Thoracic aorta (tissue), 2 donors: ENCODE measurements at regions not wholly inside any gene's neighbourhood (a gene's known extent, or its start where the extent isn't known, plus 50 kb on each side); places are given as distances from the start of the nearest gene placed in this dataset.

Experiments
- ATAC-seq: fragments of 150-250 bp; one replicate; pipeline ENCODE4 v1.8.0; 2017; ENCODE audit warnings: low read depth; ENCODE audit not compliant: insufficient number of reproducible peaks, low FRiP score
- DNase-seq: peaks from one replicate; pipeline ENCODE4 v3.0.0-alpha.2; 2020; ENCODE audit warnings: low spot score
- H3K27ac ChIP-seq, 2 donors: fragments of 200-600 bp; sonication (generic); 1 replicate in 1 of 2; 2 replicates in 1 of 2; pipeline ENCODE4 v1.5.1; 2016; ENCODE audit warnings: mild to moderate bottlenecking in 2 of 2, moderate library complexity in 2 of 2
- H3K27me3 ChIP-seq: fragments of 200-600 bp; sonication (generic); replicated peaks from 2 replicates; pipeline ENCODE4 v1.6.0; 2016; ENCODE audit warnings: mild to moderate bottlenecking; ENCODE audit not compliant: insufficient read depth
- H3K36me3 ChIP-seq: fragments of 200-600 bp; sonication (generic); one replicate; pipeline ENCODE4 v1.5.1; 2016
- H3K4me1 ChIP-seq, 2 donors: fragments of 200-600 bp; sonication (generic); 1 replicate in 1 of 2; 2 replicates in 1 of 2; pipeline versions ENCODE4 v1.5.1 to v1.6.0; 2016; ENCODE audit warnings: low read depth in 2 of 2, mild to moderate bottlenecking in 1 of 2; ENCODE audit not compliant: control insufficient read depth in 1 of 2
- H3K4me3 ChIP-seq: fragments of 200-600 bp; sonication (generic); 2 replicates; pipeline ENCODE4 v1.5.1; 2016; ENCODE audit warnings: mild to moderate bottlenecking
- H3K9me3 ChIP-seq: fragments of 200-600 bp; sonication (generic); 2 replicates; pipeline ENCODE4 v1.5.1; 2016
- TF ChIP-seq, protein P1 (sequence below): fragments of 200-600 bp; sonication (generic); IDR thresholded peaks from one replicate; pipeline ENCODE4 v1.5.1; 2019; ENCODE audit warnings: antibody characterized with exemption

DNA sequence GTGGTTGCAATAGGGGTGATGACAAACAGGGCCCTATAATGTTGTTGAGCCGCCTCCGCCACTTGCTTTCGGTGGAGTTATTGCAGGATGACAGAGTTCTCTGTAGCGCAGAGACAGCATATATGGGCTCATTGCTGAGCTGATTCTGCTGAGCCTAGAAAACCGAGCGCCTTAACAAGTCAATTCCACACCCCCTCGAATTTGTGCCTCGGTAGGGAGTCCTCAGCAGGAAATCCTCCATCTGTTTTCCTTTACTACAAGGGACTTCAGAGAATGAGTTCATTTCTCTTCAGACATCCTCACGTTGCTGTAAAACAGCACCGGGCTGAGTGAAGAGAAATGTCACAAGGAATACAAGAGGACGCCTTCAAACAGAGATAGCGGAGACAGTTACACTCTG, 90.7 kb upstream of the KIAA1217 start:
- H3K36me3 ChIP-seq = no peaks in the 10 kb centered on the region
- DNase-seq (no peak), ATAC-seq (peak; percentile 28)
- TF ChIP-seq, protein P1, sequence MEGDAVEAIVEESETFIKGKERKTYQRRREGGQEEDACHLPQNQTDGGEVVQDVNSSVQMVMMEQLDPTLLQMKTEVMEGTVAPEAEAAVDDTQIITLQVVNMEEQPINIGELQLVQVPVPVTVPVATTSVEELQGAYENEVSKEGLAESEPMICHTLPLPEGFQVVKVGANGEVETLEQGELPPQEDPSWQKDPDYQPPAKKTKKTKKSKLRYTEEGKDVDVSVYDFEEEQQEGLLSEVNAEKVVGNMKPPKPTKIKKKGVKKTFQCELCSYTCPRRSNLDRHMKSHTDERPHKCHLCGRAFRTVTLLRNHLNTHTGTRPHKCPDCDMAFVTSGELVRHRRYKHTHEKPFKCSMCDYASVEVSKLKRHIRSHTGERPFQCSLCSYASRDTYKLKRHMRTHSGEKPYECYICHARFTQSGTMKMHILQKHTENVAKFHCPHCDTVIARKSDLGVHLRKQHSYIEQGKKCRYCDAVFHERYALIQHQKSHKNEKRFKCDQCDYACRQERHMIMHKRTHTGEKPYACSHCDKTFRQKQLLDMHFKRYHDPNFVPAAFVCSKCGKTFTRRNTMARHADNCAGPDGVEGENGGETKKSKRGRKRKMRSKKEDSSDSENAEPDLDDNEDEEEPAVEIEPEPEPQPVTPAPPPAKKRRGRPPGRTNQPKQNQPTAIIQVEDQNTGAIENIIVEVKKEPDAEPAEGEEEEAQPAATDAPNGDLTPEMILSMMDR = no peak
- H3K27me3 ChIP-seq = no peaks in the 10 kb centered on the region
- H3K4me3 ChIP-seq = peak overlapping the region; percentile 37
- no peak overlapping the region for H3K27ac ChIP-seq
- H3K9me3 ChIP-seq = no peaks in the 10 kb centered on the region
- peaks cover 3 to 6% of the 10 kb centered on the region in 2 donors for H3K4me1 ChIP-seq

DNA sequence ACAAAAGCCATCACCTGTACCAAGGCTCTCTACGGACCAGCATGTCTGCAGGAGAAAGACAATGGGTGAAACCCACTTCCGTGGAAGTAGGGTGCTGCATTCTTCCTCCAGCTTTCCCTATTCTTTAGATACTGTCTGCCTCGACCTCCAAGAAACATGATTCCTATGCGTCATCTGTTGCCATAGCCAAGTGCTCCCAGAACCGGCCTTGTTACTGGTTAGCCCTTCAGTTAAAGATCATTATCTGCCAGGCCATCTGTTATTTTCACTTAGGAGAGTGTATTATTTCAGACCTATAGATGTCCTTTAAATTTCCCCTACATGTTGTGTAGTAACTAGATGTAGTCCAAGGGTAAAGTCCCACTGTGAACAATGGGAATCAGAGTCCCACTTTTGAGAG, 89.0 kb upstream of the KIAA1217 start:
- Histone ChIP-seq H3K36me3 (no peaks in the 10 kb centered on the region), H3K27me3 (no peaks in the 10 kb centered on the region), H3K9me3 (no peaks in the 10 kb centered on the region), H3K4me1 (peaks cover 3 to 6% of the 10 kb centered on the region in 2 donors), H3K4me3 (no peak overlapping the region), H3K27ac (no peak overlapping the region)
- no peak for DNase-seq
- TF ChIP-seq, protein P1 = no peak
- ATAC-seq = no peak

DNA sequence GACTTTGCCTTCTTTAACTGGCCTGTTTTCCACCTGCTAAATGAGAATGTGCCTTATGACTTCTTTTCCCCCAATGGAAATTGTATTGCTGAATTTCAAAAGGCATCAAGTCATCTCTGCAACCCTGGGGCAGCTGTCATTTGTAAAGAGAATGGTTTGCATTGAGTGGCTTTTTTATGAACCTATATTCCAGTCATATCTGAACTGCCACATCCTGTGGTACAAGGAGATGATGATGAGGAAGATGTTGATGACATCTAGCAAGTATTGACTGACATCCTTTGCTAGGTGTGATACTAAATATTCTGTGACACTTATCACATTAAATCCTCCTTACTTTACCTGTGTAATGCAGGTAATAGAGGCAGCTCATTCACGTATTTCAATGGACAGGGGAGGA, 88.3 kb upstream of the KIAA1217 start:
- no peaks in the 10 kb centered on the region for H3K9me3 ChIP-seq
- H3K36me3 ChIP-seq = no peaks in the 10 kb centered on the region
- H3K27ac ChIP-seq = no peak overlapping the region
- no peaks in the 10 kb centered on the region for H3K27me3 ChIP-seq
- H3K4me1 ChIP-seq = no peaks in the 10 kb centered on the region
- DNase-seq (no peak), ATAC-seq (no peak)
- TF ChIP-seq, protein P1 = no peak
- no peak overlapping the region for H3K4me3 ChIP-seq

DNA sequence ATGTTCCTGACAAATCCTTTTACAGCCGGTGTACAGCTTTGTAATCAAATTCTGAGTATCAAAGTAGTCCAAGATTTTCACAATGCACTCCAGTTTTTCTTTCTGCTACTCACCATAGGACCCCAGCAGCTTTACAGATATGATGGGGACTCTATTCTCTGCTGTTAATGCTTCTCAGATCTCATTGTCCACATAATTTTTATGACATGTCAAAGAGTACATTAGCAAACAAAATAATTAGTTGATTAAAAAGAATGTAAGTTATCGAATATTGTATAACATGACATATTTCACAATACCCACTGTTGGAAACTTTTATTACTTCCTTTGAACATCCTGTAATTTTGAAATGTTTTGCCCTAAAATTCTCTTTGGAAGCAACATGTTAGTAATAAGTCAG, 81.4 kb upstream of the KIAA1217 start:
- Histone ChIP-seq H3K4me3 (no peak overlapping the region), H3K27me3 (no peaks in the 10 kb centered on the region), H3K36me3 (no peaks in the 10 kb centered on the region), H3K9me3 (no peaks in the 10 kb centered on the region), H3K4me1 (peaks cover 0 to 6% of the 10 kb centered on the region in 2 donors), H3K27ac (no peak overlapping the region)
- DNase-seq (no peak), ATAC-seq (no peak)
- TF ChIP-seq, protein P1 = no peak

DNA sequence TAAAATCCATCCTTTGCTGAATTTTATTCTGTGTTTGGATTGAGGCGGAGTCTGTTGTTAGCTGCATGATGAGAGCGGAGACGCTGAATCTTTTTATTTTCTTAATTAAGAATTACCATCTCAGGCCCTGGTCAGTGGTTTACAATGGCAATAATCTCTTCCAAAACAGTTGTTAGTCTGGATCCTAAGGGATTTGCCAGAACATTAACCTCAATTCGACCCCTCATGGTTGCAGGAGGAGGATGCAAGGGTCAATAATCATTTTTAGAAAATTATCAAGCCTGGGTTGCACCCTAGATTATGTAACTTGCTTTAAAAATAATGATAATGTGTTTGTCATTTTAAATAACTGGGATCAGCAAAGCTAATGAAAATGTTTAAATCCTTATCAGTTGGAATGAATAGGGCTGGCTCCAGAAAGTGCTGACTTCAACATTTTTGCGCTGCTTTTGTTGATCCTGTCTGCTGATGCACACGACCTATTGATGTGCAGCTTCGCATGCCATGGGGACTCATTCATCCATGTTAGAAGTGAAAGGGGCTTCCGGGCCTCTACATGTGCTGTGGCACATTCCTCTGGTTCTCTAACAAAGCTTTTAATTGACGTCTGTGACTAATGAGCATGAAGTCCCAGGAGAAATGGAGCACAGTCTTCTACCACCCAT, 80.7 kb upstream of the KIAA1217 start:
- H3K4me3 ChIP-seq = no peak overlapping the region
- no peaks in the 10 kb centered on the region for H3K9me3 ChIP-seq
- ATAC-seq = no peak
- no peak for DNase-seq
- H3K36me3 ChIP-seq = no peaks in the 10 kb centered on the region
- H3K27me3 ChIP-seq = no peaks in the 10 kb centered on the region
- peaks cover 0 to 6% of the 10 kb centered on the region in 2 donors for H3K4me1 ChIP-seq
- no peak overlapping the region for H3K27ac ChIP-seq
- TF ChIP-seq, protein P1 = no peak
